GM23338 (cell line): ENCODE measurements at regions not wholly inside any gene's neighbourhood (a gene's known extent, or its start where the extent isn't known, plus 50 kb on each side); places are given as distances from the start of the nearest gene placed in this dataset.

Source experiments
- ATAC-seq: fragments of 200-7000 bp; cut with Tn5 transposase; 3 replicates; pipeline ENCODE4 v1.9.1; 2020
- DNase-seq: peaks from one replicate; pipeline ENCODE4 v3.0.0-alpha.2; 2015; ENCODE audit warnings: low spot score
- H2AFZ ChIP-seq: fragments of 200-600 bp; sonication (generic); 2 replicates; pipeline ENCODE4 v1.8.0; 2016; ENCODE audit warnings: antibody characterized with exemption, mild to moderate bottlenecking, moderate library complexity
- H3F3A ChIP-seq: fragments of 200-600 bp; sonication (generic); replicated peaks from 2 replicates; pipeline ENCODE4 v1.8.0; 2017; ENCODE audit warnings: antibody characterized with exemption, mixed run types, low read depth
- H3K27ac ChIP-seq: fragments of 200-600 bp; sonication (generic); 2 replicates; pipeline ENCODE4 v1.6.1; 2016; ENCODE audit warnings: low read depth
- H3K27me3 ChIP-seq: fragments of 200-600 bp; sonication (generic); 2 replicates; pipeline ENCODE4 v1.8.0; 2016; ENCODE audit warnings: mild to moderate bottlenecking, mixed run types, moderate library complexity; ENCODE audit not compliant: insufficient read depth
- H3K36me3 ChIP-seq: fragments of 200-600 bp; sonication (generic); 2 replicates; pipeline ENCODE4 v1.8.0; 2016; ENCODE audit warnings: mild to moderate bottlenecking; ENCODE audit not compliant: insufficient read depth
- H3K4me1 ChIP-seq: fragments of 200-600 bp; sonication (generic); 2 replicates; pipeline ENCODE4 v1.8.0; 2016; ENCODE audit warnings: mild to moderate bottlenecking, moderate library complexity; ENCODE audit not compliant: insufficient read depth
- H3K4me2 ChIP-seq: fragments of 200-600 bp; sonication (generic); 2 replicates; pipeline ENCODE4 v1.7.1; 2017; ENCODE audit warnings: mixed run types
- H3K4me3 ChIP-seq: fragments of 200-600 bp; sonication (generic); 2 replicates; pipeline ENCODE4 v1.6.1; 2016; ENCODE audit warnings: mixed run types
- H3K79me2 ChIP-seq: fragments of 200-600 bp; sonication (generic); replicated peaks from 2 replicates; pipeline ENCODE4 v1.8.0; 2017; ENCODE audit warnings: mild to moderate bottlenecking; ENCODE audit not compliant: insufficient read depth
- H3K9me2 ChIP-seq: fragments of 200-600 bp; sonication (generic); 2 replicates; pipeline ENCODE4 v1.8.0; 2017; ENCODE audit not compliant: insufficient read depth
- H4K20me1 ChIP-seq: fragments of 200-600 bp; sonication (generic); replicated peaks from 2 replicates; pipeline ENCODE4 v1.8.0; 2017; ENCODE audit warnings: mild to moderate bottlenecking; ENCODE audit not compliant: insufficient read depth
- H3K27ac Mint-ChIP-seq: 2 replicates; pipeline ENCODE4 v1.8.0; 2020; ENCODE audit warnings: inconsistent platforms, mild to moderate bottlenecking, moderate library complexity, mixed read lengths
- H3K27me3 Mint-ChIP-seq: 3 replicates; pipeline ENCODE4 v1.8.0; 2022; ENCODE audit warnings: low read depth, mild to moderate bottlenecking, moderate library complexity, mixed read lengths, inconsistent platforms; ENCODE audit not compliant: insufficient read depth, poor library complexity
- H3K36me3 Mint-ChIP-seq: 3 replicates; pipeline ENCODE4 v1.8.0; 2021; ENCODE audit warnings: low read depth, mild to moderate bottlenecking, inconsistent platforms, moderate library complexity, mixed read lengths
- H3K4me1 Mint-ChIP-seq: 3 replicates; pipeline ENCODE4 v1.8.0; 2020; ENCODE audit warnings: mild to moderate bottlenecking, inconsistent platforms, mixed read lengths
- H3K4me3 Mint-ChIP-seq: 3 replicates; pipeline ENCODE4 v1.8.0; 2021; ENCODE audit warnings: moderate library complexity, mild to moderate bottlenecking, inconsistent platforms, mixed read lengths
- H3K9me3 Mint-ChIP-seq: 3 replicates; pipeline ENCODE4 v1.8.0; 2020; ENCODE audit warnings: moderate library complexity, mild to moderate bottlenecking, inconsistent platforms, mixed read lengths
- ETS1 ChIP-seq: IDR thresholded peaks from 2 replicates; pipeline ENCODE4 v1.6.1; 2016; ENCODE audit warnings: antibody characterized with exemption
- EZH2 ChIP-seq: fragments of 200-600 bp; sonication (generic); IDR thresholded peaks from one replicate; pipeline ENCODE4 v1.8.0; 2017; ENCODE audit warnings: antibody characterized with exemption, mild to moderate bottlenecking, low read depth; ENCODE audit not compliant: unreplicated experiment
- EZH2phosphoT487 ChIP-seq: fragments of 200-600 bp; sonication (generic); IDR thresholded peaks from one replicate; pipeline ENCODE4 v1.8.1; 2018; ENCODE audit warnings: antibody characterized with exemption; ENCODE audit not compliant: unreplicated experiment
- JUNB ChIP-seq: IDR thresholded peaks from one replicate; pipeline ENCODE4 v1.6.1; 2016; ENCODE audit warnings: antibody characterized with exemption; ENCODE audit not compliant: unreplicated experiment
- NANOG ChIP-seq: IDR thresholded peaks from 2 replicates; pipeline ENCODE4 v1.6.1; 2016; ENCODE audit warnings: antibody characterized with exemption, borderline replicate concordance
- POLR2AphosphoS5 ChIP-seq: IDR thresholded peaks from 2 replicates; pipeline ENCODE4 v1.6.1; 2016; ENCODE audit warnings: antibody characterized with exemption, low read depth
- REST ChIP-seq: IDR thresholded peaks from one replicate; pipeline ENCODE4 v1.6.1; 2018; ENCODE audit warnings: antibody characterized with exemption; ENCODE audit not compliant: unreplicated experiment
- STAT1 ChIP-seq: IDR thresholded peaks from one replicate; pipeline ENCODE4 v1.6.1; 2016; ENCODE audit warnings: antibody characterized with exemption; ENCODE audit not compliant: unreplicated experiment
- ZNF114 ChIP-seq: fragments of 250-450 bp; sonication (Bioruptor Pico); IDR thresholded peaks from 2 replicates; pipeline ENCODE4 v1.5.0; 2020; ENCODE audit warnings: mild to moderate bottlenecking, moderate library complexity
- ZNF462 ChIP-seq: fragments of 250-450 bp; sonication (Bioruptor Pico); IDR thresholded peaks from 2 replicates; pipeline ENCODE4 v1.5.0; 2020; ENCODE audit warnings: mild to moderate bottlenecking, moderate library complexity

- Histone ChIP-seq H4K20me1 (no peaks in the 10 kb centered on the region), H3F3A (no peaks in the 10 kb centered on the region), H3K4me1 (no peaks in the 10 kb centered on the region), H3K4me2 (no peak overlapping the region), H3K4me3 (no peak overlapping the region), H3K36me3 (no peaks in the 10 kb centered on the region), H3K27ac (no peak overlapping the region), H3K79me2 (no peaks in the 10 kb centered on the region), H3K27me3 (no peaks in the 10 kb centered on the region), H3K9me2 (no peaks in the 10 kb centered on the region), H2AFZ (no peak overlapping the region)
- no peak for ATAC-seq
- DNase-seq, result no peak
- TF ChIP-seq EZH2phosphoT487 (no peak), REST (peak; percentile 36)
- peaks cover 6% of the 10 kb centered on the region for H3K27me3 Mint-ChIP-seq
- peaks cover 42% of the 10 kb centered on the region for H3K36me3 Mint-ChIP-seq
- H3K27ac Mint-ChIP-seq, result no peak overlapping the region
- H3K4me1 Mint-ChIP-seq, result no peaks in the 10 kb centered on the region
- peaks cover 97% of the 10 kb centered on the region for H3K9me3 Mint-ChIP-seq
- H3K4me3 Mint-ChIP-seq, result no peak overlapping the region
These were observed 114.4 kb upstream of the TCERG1L start for GRCh38 chr10:131425752-131426533.

- Mint-ChIP-seq H3K27me3 (peaks cover 6% of the 10 kb centered on the region), H3K4me1 (no peaks in the 10 kb centered on the region), H3K36me3 (peaks cover 40% of the 10 kb centered on the region), H3K27ac (no peak overlapping the region), H3K9me3 (peaks cover 97% of the 10 kb centered on the region), H3K4me3 (no peak overlapping the region)
- DNase-seq (peak; percentile 7), ATAC-seq (no peak)
- no peaks in the 10 kb centered on the region for H3K27me3 ChIP-seq
- H4K20me1 ChIP-seq, result no peaks in the 10 kb centered on the region
- no peaks in the 10 kb centered on the region for H3K36me3 ChIP-seq
- no peak overlapping the region for H2AFZ ChIP-seq
- H3K4me3 ChIP-seq, result no peak overlapping the region
- H3F3A ChIP-seq, result no peaks in the 10 kb centered on the region
- H3K9me2 ChIP-seq, result no peaks in the 10 kb centered on the region
- H3K27ac ChIP-seq, result no peak overlapping the region
- no peaks in the 10 kb centered on the region for H3K4me1 ChIP-seq
- no peak overlapping the region for H3K4me2 ChIP-seq
- no peaks in the 10 kb centered on the region for H3K79me2 ChIP-seq
- TF ChIP-seq JUNB, result no peak
- TF ChIP-seq ETS1, result no peak
- no peak for TF ChIP-seq ZNF462 (CRISPR knock-in tag)
- no peak for TF ChIP-seq STAT1
- TF ChIP-seq POLR2AphosphoS5, result no peak
- TF ChIP-seq NANOG, result no peak
- no peak for TF ChIP-seq ZNF114 (CRISPR knock-in tag)
- TF ChIP-seq EZH2, result no peak
These were observed 115.0 kb upstream of the TCERG1L start for GRCh38 chr10:131426534-131426898.
